Central memory CD8-positive, alpha-beta T cell (primary cell): ENCODE measurements at regions not wholly inside any gene's neighbourhood (a gene's known extent, or its start where the extent isn't known, plus 50 kb on each side); places are given as distances from the start of the nearest gene placed in this dataset.
"Not testable (repeated sequence)": the region's sequence is repeated elsewhere in the genome, so short reads cannot be mapped to it uniquely, and the experiment has no call there.

Experiments
- ATAC-seq: fragments of 150-1000 bp; cut with Tn5 transposase; replicated peaks from 2 replicates; pipeline ENCODE4 v1.10.0; 2022; ENCODE audit warnings: mild to moderate bottlenecking, moderate FRiP score, moderate number of reproducible peaks; ENCODE audit not compliant: poor library complexity, severe bottlenecking; ENCODE audit errors: extremely low read depth
- DNase-seq, 2 donors: peaks; one replicate each; pipeline ENCODE4 v3.0.0; 2021; ENCODE audit warnings: low spot score in 2 of 2
- H3K27ac Mint-ChIP-seq: one replicate; pipeline ENCODE4 v1.8.0; 2022; ENCODE audit warnings: low read depth, mild to moderate bottlenecking, moderate library complexity, mixed read lengths
- H3K27me3 Mint-ChIP-seq: one replicate; pipeline ENCODE4 v1.8.0; 2022; ENCODE audit warnings: mixed read lengths
- H3K36me3 Mint-ChIP-seq: one replicate; pipeline ENCODE4 v1.8.0; 2022; ENCODE audit warnings: mild to moderate bottlenecking, moderate library complexity, mixed read lengths; ENCODE audit not compliant: insufficient read depth
- H3K4me1 Mint-ChIP-seq: one replicate; pipeline ENCODE4 v1.8.0; 2022; ENCODE audit warnings: mixed read lengths
- H3K4me3 Mint-ChIP-seq: one replicate; pipeline ENCODE4 v1.8.0; 2022; ENCODE audit warnings: mild to moderate bottlenecking, moderate library complexity, mixed read lengths
- H3K9me3 Mint-ChIP-seq: one replicate; pipeline ENCODE4 v1.8.0; 2022; ENCODE audit warnings: mixed read lengths

DNA sequence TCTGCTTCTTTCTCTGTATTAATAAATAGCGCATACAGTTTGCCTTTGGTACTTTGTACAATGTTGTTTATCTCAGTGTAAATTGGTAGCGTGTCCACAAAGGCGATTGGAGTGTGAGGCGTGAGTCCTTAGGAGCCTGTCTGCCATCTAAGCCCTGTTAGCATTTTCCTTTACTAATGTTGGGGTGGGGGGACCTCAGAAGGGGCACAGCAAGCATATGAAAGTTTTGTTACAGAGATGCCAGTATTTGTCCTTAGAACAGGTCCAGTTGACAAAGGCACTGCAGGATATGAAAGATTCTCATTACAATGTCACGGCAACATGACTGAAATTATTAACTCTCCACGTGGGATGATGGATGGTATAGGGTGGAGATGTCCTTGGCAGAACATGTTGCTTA, 796.8 kb upstream of the TPTE start:
- not testable (repeated sequence) for H3K4me3 Mint-ChIP-seq, ATAC-seq, H3K4me1 Mint-ChIP-seq, H3K27ac Mint-ChIP-seq, H3K36me3 Mint-ChIP-seq, H3K27me3 Mint-ChIP-seq, DNase-seq
- H3K9me3 Mint-ChIP-seq: peaks cover 14% of the 10 kb centered on the region

DNA sequence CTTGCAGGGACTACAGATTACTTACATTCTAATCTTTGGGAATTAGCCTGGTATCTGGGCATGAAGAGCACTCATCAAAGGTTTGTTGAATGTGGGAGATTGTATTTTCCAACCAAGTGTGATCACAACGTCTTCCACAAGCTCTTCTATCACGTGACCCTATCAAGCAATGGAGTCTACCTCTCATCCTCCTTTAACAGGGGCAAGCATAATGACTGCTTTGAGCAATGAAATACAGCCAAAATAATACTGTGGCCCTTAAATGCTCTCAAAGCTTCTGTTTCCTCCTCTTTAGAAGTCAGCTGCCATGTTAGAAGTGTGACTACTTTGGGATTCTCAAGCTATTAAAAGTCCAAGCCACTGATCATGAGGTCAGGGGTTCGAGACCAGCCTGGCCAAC, 794.2 kb upstream of the TPTE start:
- not testable (repeated sequence) for H3K4me3 Mint-ChIP-seq, H3K36me3 Mint-ChIP-seq, H3K4me1 Mint-ChIP-seq, H3K27ac Mint-ChIP-seq, DNase-seq, ATAC-seq, H3K27me3 Mint-ChIP-seq
- peaks cover 14% of the 10 kb centered on the region for H3K9me3 Mint-ChIP-seq

DNA sequence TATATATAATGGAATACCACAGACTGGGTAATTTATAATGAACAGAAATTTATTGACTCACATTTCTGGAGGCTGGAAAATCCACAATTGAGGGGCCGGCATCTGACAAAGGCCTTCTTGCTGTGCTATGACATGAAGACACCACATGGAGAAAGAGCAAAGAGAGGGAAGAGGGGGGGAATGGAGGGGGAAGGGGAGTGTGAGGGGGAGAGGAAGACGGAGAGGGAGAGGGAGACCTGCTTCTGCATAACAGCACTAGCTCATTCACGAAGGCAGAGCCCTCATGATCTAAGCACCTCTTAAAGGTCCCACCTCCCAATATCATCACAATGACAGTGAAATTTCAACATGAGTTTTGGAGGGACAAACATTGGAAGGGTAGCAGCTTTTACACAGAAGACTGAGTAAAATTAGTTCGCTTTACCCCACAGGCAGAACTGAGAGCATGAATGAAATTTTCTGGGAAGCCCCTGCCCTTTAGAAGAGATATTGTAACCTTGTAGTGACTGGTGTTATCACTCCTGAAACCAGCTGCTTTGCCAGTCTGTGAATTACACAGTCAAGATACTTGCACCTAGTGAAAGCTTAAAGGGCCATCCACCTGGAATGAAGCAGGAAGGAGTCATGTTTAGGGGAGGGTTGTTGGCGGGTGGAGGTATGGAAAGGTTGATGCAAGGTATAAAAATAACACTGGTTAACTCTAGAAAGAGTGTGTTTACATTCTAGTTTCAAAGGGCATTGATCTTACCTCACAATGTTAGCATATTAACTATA, 793.0 kb upstream of the TPTE start:
- not testable (repeated sequence) for H3K27me3 Mint-ChIP-seq, H3K4me3 Mint-ChIP-seq, DNase-seq, H3K36me3 Mint-ChIP-seq, H3K27ac Mint-ChIP-seq, H3K4me1 Mint-ChIP-seq, ATAC-seq
- H3K9me3 Mint-ChIP-seq: peaks cover 14% of the 10 kb centered on the region

DNA sequence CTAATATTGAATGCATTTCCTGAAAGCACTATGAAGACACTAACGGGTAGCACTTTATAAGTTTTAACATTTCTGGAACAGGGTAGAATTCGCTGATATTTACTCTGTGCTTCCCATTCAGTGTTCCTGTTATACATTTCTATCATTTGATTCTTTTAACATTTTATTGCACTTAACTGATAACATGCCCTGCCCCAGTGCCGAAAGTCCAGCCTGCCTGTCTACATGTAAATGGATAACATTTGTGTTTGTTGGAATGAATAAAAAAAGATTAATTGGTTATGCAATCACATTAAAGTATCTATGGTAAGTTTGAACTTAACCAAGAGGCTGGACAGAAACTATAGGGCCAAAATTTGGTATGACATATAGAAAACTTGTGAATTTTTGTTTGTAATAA, 790.5 kb upstream of the TPTE start:
- DNase-seq: no peak
- H3K36me3 Mint-ChIP-seq: no peaks in the 10 kb centered on the region
- ATAC-seq: no peak
- no peaks in the 10 kb centered on the region for H3K27me3 Mint-ChIP-seq
- no peak overlapping the region for H3K27ac Mint-ChIP-seq
- H3K4me1 Mint-ChIP-seq: no peaks in the 10 kb centered on the region
- peaks cover 14% of the 10 kb centered on the region for H3K9me3 Mint-ChIP-seq
- H3K4me3 Mint-ChIP-seq: no peak overlapping the region

DNA sequence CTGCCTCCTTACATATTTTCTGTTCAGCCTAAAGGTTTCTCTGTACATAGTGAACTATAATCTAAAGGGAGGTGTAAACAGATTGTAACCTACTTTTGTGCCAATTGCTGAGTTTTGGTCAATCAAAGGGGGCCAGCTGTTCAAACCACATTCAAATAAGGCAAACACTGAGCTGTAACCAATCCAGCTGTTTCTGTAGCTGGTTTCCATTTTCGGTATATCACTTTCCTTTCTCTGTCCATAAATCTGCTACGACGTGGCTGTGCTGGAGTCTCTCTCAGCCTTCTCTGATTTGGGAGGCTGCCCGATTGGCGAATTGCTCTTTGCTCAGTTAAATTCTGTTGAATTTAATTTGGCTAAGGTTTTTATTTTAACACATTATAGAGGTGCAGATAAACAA, 790.1 kb upstream of the TPTE start:
- H3K9me3 Mint-ChIP-seq: peaks cover 14% of the 10 kb centered on the region
- H3K27me3 Mint-ChIP-seq, H3K27ac Mint-ChIP-seq, ATAC-seq, H3K4me1 Mint-ChIP-seq, DNase-seq, H3K4me3 Mint-ChIP-seq, H3K36me3 Mint-ChIP-seq: not testable (repeated sequence)

DNA sequence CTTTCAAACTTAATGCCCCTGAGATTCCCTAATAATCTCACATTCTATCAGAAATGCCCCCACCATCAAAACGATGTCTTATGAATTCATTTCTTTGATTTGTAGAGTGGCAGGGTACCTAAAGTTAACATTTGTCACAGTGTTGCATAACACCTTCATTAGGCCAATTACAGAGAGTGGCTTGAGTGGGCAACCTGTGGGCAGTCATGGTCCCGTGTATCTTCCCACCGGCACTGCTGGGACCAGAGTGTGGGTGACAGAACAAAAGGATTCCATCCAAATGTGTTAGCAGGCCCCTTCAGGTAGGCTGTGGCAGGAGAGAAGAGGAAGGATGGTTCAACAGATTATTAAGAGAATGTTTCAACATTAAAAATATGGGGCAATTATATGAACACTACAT, 788.8 kb upstream of the TPTE start:
- H3K27me3 Mint-ChIP-seq, ATAC-seq: not testable (repeated sequence)

DNA sequence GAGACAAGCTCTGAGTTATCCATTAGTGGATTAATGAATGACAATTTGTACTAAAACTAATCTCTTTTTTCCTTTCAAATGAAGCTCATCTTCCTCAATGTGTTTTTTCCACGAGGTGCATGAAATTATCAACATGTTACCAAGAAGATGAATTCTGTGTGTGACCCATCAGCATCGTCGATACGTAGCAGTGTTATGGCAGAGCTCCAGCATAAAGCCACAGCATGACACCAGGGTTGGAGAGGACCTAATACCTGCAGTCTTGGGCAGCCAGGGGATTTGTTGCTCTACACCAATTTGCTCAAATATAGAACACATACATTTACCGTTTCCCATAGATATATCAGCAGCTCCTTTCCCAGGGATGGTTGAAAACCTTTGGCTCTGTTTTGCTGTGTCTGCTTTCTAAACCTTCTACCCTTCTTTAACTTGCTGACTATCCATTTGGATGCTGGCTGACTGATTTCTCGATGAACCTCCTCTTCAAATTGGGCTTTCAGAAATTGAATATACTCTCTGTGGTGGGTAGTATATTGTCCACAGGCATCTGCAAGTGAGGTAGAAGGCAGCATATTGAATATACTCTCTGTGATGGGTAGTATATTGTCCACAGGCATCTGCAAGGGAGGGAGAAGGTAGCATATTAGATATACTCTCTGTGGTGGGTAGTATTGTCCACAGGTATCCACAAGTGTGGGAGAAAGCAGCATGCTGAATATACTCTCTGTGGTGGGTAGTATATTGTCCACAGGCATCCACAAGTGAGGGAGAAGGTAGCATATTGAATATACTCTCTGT, 787.4 kb upstream of the TPTE start:
- H3K4me3 Mint-ChIP-seq, H3K4me1 Mint-ChIP-seq, H3K9me3 Mint-ChIP-seq, ATAC-seq, DNase-seq, H3K27me3 Mint-ChIP-seq, H3K36me3 Mint-ChIP-seq, H3K27ac Mint-ChIP-seq: not testable (repeated sequence)

More for the DNA sequence above, 788.8 kb upstream of the TPTE start:
- peaks cover 11% of the 10 kb centered on the region for H3K9me3 Mint-ChIP-seq
- H3K4me3 Mint-ChIP-seq, DNase-seq, H3K27ac Mint-ChIP-seq, H3K36me3 Mint-ChIP-seq, H3K4me1 Mint-ChIP-seq: not testable (repeated sequence)

DNA sequence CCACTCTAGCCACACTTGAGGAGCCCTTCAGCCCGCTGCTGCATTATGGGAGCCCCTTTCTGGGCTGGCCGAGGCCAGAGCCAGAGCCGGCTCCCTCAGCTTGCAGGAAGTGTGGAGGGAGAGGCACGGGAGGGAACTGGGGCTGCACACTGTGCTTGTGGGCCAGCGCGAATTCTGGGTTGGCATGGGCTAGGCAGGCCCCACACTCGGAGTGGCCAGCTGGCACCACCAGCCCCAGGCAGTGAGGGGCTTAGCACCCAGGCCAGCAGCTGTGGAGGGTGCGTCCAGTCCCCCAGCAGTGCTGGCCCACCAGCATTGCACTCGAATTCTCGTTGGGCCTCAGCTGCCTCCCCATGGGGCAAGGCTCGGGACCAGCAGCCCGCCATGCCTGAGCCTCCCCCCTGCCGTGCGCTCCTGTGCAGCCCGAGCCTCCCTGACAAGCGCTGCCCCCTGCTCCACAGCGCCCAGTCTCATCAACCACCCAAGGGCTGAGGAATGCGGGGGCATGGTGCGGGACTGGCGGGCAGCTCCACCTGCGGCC, 785.9 kb upstream of the TPTE start:
- Mint-ChIP-seq H3K9me3 (peaks cover 6% of the 10 kb centered on the region), H3K27me3 (no peaks in the 10 kb centered on the region), H3K27ac (no peak overlapping the region), H3K4me1 (no peaks in the 10 kb centered on the region), H3K4me3 (no peak overlapping the region), H3K36me3 (no peaks in the 10 kb centered on the region)
- DNase-seq (no peak), ATAC-seq (no peak)

DNA sequence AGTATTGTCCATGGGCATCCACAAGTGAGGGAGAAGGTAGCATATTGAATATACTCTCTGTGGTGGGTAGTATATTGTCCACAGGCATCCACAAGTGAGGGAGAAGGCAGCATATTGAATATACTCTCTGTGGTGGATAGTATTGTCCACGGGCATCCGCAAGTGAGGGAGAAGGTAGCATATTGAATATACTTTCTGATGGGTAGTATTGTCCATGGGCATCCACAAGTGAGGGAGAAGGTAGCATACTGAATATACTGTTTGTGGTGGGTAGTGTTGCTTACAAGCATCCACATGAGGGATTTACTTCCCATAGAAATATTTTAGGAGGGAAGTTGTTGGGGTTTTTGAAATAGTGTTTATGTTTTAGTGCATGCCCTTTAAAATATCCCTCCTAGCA, 784.1 kb upstream of the TPTE start:
- H3K36me3 Mint-ChIP-seq, H3K4me3 Mint-ChIP-seq, H3K4me1 Mint-ChIP-seq, H3K27me3 Mint-ChIP-seq, ATAC-seq, DNase-seq, H3K27ac Mint-ChIP-seq: not testable (repeated sequence)
- peaks cover 11% of the 10 kb centered on the region for H3K9me3 Mint-ChIP-seq

DNA sequence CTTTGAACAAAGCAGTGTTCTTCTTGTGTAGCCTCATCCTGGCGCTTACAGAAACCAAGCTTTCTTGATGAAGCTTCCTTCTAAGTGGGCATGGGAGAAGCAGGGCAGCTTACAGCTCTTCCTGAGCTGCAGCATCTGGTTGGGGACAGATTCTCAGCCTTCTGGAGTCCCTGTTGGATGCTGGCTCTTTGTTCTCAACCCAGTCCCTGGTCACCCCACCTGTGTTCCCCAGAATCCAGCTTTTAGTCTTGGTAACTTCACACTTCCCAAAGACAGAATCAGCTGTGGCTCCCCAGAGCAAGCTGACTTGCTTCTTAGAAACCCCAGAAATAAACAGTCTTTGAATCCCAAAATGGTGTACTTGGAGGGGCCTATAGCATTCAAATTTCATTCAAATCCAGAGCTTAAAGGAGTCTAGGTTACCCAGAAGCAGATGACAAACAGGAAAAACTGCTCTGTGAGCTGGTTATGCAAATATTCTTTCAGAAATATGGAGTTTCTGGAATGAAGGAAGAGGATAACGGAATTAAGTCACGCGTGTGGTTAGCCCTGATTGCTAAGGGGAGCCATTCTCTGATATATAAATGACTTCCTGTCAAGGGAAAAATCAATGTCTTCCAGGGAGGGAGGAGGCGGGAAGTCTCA, 783.4 kb upstream of the TPTE start:
- not testable (repeated sequence) for H3K4me1 Mint-ChIP-seq, ATAC-seq

DNA sequence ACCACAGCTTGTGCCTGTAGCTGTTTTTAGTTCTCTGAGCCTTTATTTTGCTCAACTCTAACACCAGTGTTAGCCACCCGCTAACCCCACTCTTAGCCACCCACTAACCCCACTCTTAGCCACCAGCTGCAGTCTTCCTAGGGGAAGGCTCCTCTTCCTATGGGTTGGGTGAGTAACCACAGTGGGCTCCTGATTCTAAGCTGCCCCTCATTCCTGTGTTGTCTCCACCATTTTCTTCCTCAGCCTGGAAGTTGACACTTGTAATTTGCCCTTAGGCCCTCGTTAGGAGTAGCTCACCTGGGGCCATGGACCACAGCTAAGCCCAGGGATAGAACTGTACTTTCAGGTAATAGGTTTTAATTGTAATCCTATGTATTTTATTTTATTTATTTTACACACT, 782.9 kb upstream of the TPTE start:
- Mint-ChIP-seq H3K9me3 (peaks cover 11% of the 10 kb centered on the region), H3K27ac (no peak overlapping the region), H3K4me1 (no peaks in the 10 kb centered on the region), H3K36me3 (peaks cover 2% of the 10 kb centered on the region), H3K4me3 (no peak overlapping the region), H3K27me3 (no peaks in the 10 kb centered on the region)
- no peak for DNase-seq
- no peak for ATAC-seq

More for the DNA sequence above, 783.4 kb upstream of the TPTE start:
- peaks cover 11% of the 10 kb centered on the region for H3K9me3 Mint-ChIP-seq
- not testable (repeated sequence) for H3K4me3 Mint-ChIP-seq, H3K27me3 Mint-ChIP-seq, DNase-seq, H3K27ac Mint-ChIP-seq, H3K36me3 Mint-ChIP-seq

DNA sequence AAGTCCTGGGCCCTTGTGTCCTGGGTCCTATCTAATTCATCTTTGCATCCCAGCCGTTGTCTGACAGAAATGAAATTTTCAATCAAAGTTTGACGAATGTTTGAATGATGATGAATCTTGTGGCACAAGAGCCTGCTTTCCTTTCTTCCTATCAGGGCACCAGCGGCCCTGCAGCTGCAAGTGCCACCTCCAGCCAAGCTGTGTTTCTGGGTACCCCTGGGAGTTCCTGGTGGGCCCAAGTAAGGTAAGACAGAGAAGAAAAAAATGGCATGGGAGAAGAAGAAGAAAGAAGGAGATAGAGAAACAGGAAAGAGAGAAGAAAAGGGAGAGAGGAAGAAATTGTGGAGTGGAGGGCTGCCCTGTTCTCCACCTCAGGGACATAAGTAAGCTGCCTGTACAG, 782.1 kb upstream of the TPTE start:
- no peaks in the 10 kb centered on the region for H3K4me1 Mint-ChIP-seq
- H3K36me3 Mint-ChIP-seq: peaks cover 2% of the 10 kb centered on the region
- H3K9me3 Mint-ChIP-seq: peaks cover 11% of the 10 kb centered on the region
- ATAC-seq: no peak
- H3K27ac Mint-ChIP-seq: no peak overlapping the region
- DNase-seq: no peak
- H3K27me3 Mint-ChIP-seq: no peaks in the 10 kb centered on the region
- H3K4me3 Mint-ChIP-seq: no peak overlapping the region
